CD4-positive, alpha-beta T cell treated with Interferon gamma for 1 hour (primary cell): ENCODE measurements at regions not wholly inside any gene's neighbourhood (a gene's known extent, or its start where the extent isn't known, plus 50 kb on each side); places are given as distances from the start of the nearest gene placed in this dataset.

Experiments
- DNase-seq: peaks from one replicate; pipeline ENCODE4 v3.0.0-alpha.2; 2020

GRCh38 chr14:66119606-66120231, 366.5 kb upstream of the CCDC196 start:
- no peak for DNase-seq

- DNase-seq = no peak
Observed at GRCh38 chr14:66120402-66120801, 365.8 kb upstream of the CCDC196 start.

GRCh38 chr14:66121859-66122258, 364.3 kb upstream of the CCDC196 start:
- DNase-seq = no peak

- DNase-seq = no peak
Observed at GRCh38 chr14:66129224-66129623, 356.9 kb upstream of the CCDC196 start.

GRCh38 chr14:66131111-66131510, 355.1 kb upstream of the CCDC196 start:
- DNase-seq = no peak

GRCh38 chr14:66133666-66134065, 352.5 kb upstream of the CCDC196 start:
- no peak for DNase-seq

GRCh38 chr14:66135831-66136230, 350.3 kb upstream of the CCDC196 start:
- no peak for DNase-seq

GRCh38 chr14:66137081-66137480, 349.1 kb upstream of the CCDC196 start:
- no peak for DNase-seq

- no peak for DNase-seq
Observed at GRCh38 chr14:66139432-66139831, 346.7 kb upstream of the CCDC196 start.

GRCh38 chr14:66140213-66140918, 345.8 kb upstream of the CCDC196 start:
- DNase-seq = no peak

- DNase-seq = no peak
Observed at GRCh38 chr14:66140963-66141362, 345.2 kb upstream of the CCDC196 start.

- no peak for DNase-seq
Observed at GRCh38 chr14:66141733-66142132, 344.4 kb upstream of the CCDC196 start.

- DNase-seq = no peak
Observed at GRCh38 chr14:66143387-66144112, 342.6 kb upstream of the CCDC196 start.

GRCh38 chr14:66152302-66152701, 333.9 kb upstream of the CCDC196 start:
- DNase-seq = no peak

- no peak for DNase-seq
Observed at GRCh38 chr14:66152747-66153146, 333.4 kb upstream of the CCDC196 start.

GRCh38 chr14:66163023-66163422, 323.1 kb upstream of the CCDC196 start:
- DNase-seq = no peak

- no peak for DNase-seq
Observed at GRCh38 chr14:66165337-66165736, 320.8 kb upstream of the CCDC196 start.

- no peak for DNase-seq
Observed at GRCh38 chr14:66174453-66174891, 311.7 kb upstream of the CCDC196 start.

- DNase-seq = no peak
Observed at GRCh38 chr14:66177935-66178334, 308.2 kb upstream of the CCDC196 start.

GRCh38 chr14:66196670-66197069, 289.5 kb upstream of the CCDC196 start:
- DNase-seq = no peak

- no peak for DNase-seq
Observed at GRCh38 chr14:66197276-66197675, 288.9 kb upstream of the CCDC196 start.

GRCh38 chr14:66206554-66206953, 279.6 kb upstream of the CCDC196 start:
- no peak for DNase-seq

- DNase-seq = no peak
Observed at GRCh38 chr14:66216763-66217162, 269.4 kb upstream of the CCDC196 start.

- no peak for DNase-seq
Observed at GRCh38 chr14:66219886-66220285, 266.3 kb upstream of the CCDC196 start.
